Vagina (tissue), 2 donors: ENCODE measurements at regions not wholly inside any gene's neighbourhood (a gene's known extent, or its start where the extent isn't known, plus 50 kb on each side); places are given as distances from the start of the nearest gene placed in this dataset.

ENCODE experiments used
- CTCF ChIP-seq, 3 experiments: fragments of 450-650 bp in 2 of 3; fragments of 200-600 bp in 1 of 3; sonication (generic) in 1 of 3; IDR thresholded peaks; one replicate each; pipeline ENCODE4 v1.5.1; 2017 to 2019; ENCODE audit warnings: antibody characterized with exemption in 3 of 3, mild to moderate bottlenecking in 2 of 3, moderate library complexity in 2 of 3
- POLR2A ChIP-seq, 2 donors: fragments of 450-650 bp; IDR thresholded peaks; one replicate each; pipeline ENCODE4 v1.6.1; 2017; ENCODE audit warnings: antibody characterized with exemption in 2 of 2, mild to moderate bottlenecking in 2 of 2, moderate library complexity in 2 of 2
- POLR2AphosphoS5 ChIP-seq, 2 donors: sonication (generic); formaldehyde crosslinking; IDR thresholded peaks; one replicate each; pipeline ENCODE4 v1.9.0; 2017; ENCODE audit warnings: antibody characterized with exemption in 2 of 2, mild to moderate bottlenecking in 2 of 2, low read depth in 1 of 2; ENCODE audit not compliant: insufficient read depth in 1 of 2

DNA sequence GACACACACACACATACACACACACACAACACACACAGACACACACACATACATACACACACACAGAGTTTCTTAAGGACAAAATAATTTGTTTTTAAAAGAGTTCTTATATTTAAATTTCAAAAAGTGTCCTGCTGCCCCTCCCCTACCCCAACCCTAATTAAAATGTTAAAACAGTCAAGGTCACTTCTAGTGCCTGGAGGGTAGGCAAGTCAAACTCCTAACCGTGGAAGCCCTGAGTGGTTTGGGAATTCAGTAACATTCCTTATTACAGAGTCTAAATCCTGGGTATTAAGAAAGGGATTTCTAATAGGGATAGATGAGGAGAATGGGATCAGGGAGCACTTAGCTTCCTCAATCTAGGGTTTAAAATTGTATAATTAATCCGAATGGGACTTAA, 403.6 kb upstream of the NFIA start:
- no peak for TF ChIP-seq CTCF (IDR thresholded peaks at IDR 0.05)
- TF ChIP-seq POLR2A (IDR thresholded peaks at IDR 0.05): no peak
- TF ChIP-seq POLR2AphosphoS5 (IDR thresholded peaks at IDR 0.05; ENCODE audit: insufficient read depth in 1 of 2, low read depth in 1 of 2): no peak
